ENCODE measurements at regions not wholly inside any gene's neighbourhood (a gene's known extent, or its start where the extent isn't known, plus 50 kb on each side); places are given as distances from the start of the nearest gene placed in this dataset.

DNA sequence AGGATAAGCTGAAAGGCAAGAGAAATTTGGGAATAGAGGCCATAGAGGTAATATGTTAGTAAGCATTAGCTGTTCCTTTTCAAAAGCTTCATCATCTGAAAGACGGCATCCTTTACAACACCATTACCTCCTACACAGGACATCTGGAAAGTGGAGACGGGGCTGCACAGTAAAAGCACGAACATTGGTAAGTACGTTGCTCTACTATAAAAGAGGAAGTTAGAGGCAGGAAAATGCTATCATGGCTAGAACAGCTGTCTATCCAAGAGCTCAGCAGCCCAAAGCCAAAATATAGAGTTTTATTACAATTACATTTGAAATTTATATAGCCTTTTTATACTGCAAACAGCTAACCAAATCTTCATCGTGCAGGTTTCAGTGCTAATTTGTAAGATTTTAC, 172.3 kb upstream of the GRIP1 start:
- Mint-ChIP-seq H3K9me3 (no peaks in the 10 kb centered on the region), H3K27me3 (no peaks in the 10 kb centered on the region), H3K4me3 (no peak overlapping the region), H3K4me1 (ENCODE audit: low read depth) (no peaks in the 10 kb centered on the region), H3K36me3 (ENCODE audit: low read depth) (no peaks in the 10 kb centered on the region), H3K27ac (no peak overlapping the region)
- DNase-seq = no peak

DNA sequence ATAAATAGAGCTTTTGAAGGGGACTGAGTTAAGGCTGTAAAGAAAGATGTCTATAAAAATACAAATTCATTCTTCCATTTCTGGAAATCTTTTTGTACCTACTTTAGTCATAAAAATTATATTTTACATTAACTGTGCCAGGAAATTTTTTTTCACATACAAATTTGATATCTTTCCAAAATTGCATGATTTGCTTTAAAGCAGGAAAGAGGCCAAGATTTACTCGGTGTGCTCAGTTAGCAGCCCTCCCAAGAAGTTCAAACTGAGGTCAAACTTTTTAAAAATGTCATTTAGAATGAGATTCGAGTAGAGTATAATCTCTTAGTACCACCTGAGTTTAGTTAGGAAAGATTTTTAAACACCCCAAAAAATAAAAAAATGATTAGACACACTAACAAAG, 173.2 kb upstream of the GRIP1 start:
- DNase-seq = no peak
- Mint-ChIP-seq H3K36me3 (ENCODE audit: low read depth) (no peaks in the 10 kb centered on the region), H3K27ac (no peak overlapping the region), H3K4me3 (no peak overlapping the region), H3K9me3 (no peaks in the 10 kb centered on the region), H3K27me3 (no peaks in the 10 kb centered on the region), H3K4me1 (ENCODE audit: low read depth) (no peaks in the 10 kb centered on the region)

DNA sequence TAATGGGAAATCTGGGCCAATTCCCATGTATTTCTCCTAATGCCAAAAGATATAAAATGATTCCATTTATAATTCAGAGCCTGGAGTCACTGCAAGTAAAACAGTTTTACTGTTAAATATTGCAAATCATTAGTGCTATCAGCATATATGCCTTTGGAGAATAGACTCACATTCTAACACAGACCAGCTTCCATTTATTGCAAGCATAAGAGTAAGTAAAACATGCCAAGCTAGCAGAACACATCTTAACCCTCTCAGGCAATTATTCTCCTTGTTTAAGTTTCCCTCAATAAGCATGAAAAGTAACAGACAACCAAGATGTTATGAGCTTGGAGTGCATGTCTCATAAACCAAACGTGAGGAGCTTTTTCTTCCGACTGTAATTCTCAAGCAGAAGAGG, 173.9 kb upstream of the GRIP1 start:
- DNase-seq = no peak
- Mint-ChIP-seq H3K27ac (no peak overlapping the region), H3K36me3 (ENCODE audit: low read depth) (no peaks in the 10 kb centered on the region), H3K4me3 (no peak overlapping the region), H3K4me1 (ENCODE audit: low read depth) (peaks cover 4% of the 10 kb centered on the region), H3K9me3 (no peaks in the 10 kb centered on the region), H3K27me3 (no peaks in the 10 kb centered on the region)

DNA sequence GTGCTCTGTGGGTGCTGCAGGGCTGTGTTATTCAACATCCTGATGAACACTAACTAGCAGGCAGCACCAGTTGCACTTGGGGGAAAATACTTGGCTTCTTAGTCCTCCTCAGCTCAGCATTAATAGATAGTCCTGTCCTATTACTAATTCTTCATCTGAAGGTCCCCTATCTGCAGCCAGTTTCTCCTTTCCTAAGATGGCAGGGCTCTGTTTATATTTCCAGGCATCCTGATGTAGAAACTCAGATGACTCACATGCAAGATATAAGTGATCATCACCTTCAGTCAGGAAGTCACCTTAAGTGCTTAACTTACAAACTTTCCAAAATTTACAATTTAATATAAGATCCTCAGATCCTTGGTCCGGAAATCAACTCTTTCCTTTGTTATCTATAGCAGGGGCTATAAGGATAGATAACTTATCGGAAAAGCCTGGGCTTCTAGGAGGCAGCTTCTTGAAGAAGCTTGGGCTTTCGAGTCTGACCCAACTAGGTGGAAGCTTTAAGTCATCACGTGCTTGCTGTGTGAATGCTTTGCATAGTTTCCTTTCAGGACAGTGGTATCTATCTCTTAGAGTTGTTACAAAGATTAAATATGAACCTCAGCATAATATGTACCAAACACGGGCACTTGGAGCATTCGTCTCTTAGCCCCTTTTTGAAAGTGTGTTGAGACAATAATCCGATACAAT, 181.0 kb upstream of the GRIP1 start:
- no peaks in the 10 kb centered on the region for H3K9me3 Mint-ChIP-seq
- H3K4me3 Mint-ChIP-seq = no peak overlapping the region
- H3K4me1 Mint-ChIP-seq (ENCODE audit: low read depth) = peaks cover 10% of the 10 kb centered on the region
- H3K27ac Mint-ChIP-seq = no peak overlapping the region
- no peak for DNase-seq
- no peaks in the 10 kb centered on the region for H3K36me3 Mint-ChIP-seq (ENCODE audit: low read depth)
- H3K27me3 Mint-ChIP-seq = no peaks in the 10 kb centered on the region

DNA sequence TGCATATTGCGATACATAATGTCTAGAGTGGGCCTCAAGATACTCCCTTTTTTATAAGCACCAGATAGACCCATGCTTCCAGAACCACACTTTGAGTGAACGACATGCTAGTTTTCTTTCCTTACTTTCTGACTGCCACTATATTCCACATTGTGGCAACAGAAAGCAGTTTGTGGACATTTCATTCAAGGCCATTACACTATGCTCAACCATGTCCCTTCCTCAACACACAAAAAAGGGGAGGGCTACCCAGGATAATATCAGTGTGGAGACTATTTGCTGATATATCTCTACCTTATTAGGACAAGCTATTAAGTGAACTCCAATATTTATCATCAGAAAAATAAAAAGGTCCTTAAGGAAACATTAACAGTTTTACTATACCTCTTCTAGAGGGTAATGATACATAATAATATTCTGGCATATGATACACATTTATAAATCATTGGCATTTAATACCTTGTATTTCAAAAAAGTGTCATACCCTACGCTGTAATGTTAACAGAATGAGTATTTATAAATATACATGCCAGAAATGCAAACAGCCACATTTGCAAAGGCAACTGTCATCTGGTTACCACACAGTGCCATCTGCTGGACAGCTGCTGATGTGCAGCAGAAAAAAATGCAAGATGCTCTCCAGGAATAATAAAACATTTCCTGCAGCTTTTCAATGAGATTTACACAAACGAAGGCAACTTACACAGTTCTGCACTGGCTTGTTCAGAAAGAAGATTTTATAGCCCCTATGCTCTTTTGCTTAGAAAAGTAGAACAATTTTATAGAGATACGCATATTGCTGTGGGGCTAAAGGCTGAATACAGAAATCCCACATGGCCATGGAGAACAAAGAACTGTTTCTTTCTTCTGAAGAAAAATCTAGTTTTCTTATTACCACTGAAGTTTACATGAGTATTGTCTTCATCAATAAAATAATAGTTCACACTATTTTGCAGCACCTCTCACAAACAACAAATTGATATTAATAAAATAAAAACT, 182.2 kb upstream of the GRIP1 start:
- Mint-ChIP-seq H3K4me3 (no peak overlapping the region), H3K27me3 (no peaks in the 10 kb centered on the region), H3K4me1 (ENCODE audit: low read depth) (peaks cover 10% of the 10 kb centered on the region), H3K9me3 (no peaks in the 10 kb centered on the region), H3K27ac (no peak overlapping the region), H3K36me3 (ENCODE audit: low read depth) (no peaks in the 10 kb centered on the region)
- peak; percentile 71 for DNase-seq

DNA sequence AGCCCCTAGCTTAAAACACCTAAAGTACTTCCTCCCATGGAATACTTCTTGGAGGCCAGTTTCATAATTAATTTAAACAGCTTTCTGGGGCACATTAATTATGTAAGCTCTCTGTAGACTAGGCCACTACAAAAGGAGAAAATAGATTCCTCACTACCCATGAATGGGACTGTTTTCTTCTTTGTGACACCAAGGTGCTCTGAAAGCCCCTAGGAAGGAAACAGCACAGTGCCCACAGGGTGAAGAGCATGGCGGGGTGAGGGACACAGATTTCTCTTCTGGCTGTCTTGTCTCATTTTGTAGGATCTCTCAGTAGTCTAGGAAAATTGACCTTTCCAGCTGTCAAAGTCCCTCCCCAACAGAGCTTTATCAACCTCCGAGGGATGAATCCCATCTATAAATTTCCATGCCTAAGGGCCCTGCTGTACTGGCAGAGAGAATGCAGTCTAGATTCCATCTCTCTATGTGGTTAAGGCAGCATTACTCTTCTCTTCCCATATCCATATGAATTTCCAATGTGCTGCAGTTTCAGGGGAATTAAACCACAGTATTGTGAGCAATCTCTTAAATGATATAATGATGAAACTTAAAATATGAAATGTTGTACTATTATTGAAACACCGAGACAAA, 183.6 kb upstream of the GRIP1 start:
- Mint-ChIP-seq H3K27ac (no peak overlapping the region), H3K4me3 (no peak overlapping the region)

DNA sequence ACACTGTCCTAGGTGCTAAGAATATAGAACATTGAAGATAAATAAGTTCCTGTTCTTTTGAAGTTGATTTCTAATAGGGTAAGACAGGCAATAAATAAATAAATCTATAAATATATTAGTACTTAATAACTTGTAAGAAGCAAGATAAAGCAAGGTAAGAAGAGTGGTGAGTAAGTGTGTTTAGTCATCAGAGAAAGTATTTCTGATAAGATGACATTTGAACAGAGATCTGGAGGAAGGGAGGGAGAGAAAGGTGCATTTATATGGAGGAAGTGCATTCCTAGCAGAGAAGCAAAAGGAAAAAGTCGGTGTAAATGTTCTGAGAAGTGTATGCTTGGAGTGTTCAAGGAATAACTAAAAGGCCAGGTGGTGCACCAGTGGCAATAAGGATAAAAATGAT, 184.4 kb upstream of the GRIP1 start:
- DNase-seq = no peak
- no peak overlapping the region for H3K27ac Mint-ChIP-seq
- no peak overlapping the region for H3K4me3 Mint-ChIP-seq
- H3K27me3 Mint-ChIP-seq = no peaks in the 10 kb centered on the region
- H3K4me1 Mint-ChIP-seq (ENCODE audit: low read depth) = peaks cover 6% of the 10 kb centered on the region
- H3K36me3 Mint-ChIP-seq (ENCODE audit: low read depth) = no peaks in the 10 kb centered on the region
- H3K9me3 Mint-ChIP-seq = no peaks in the 10 kb centered on the region

More for the DNA sequence above, 183.6 kb upstream of the GRIP1 start:
- H3K36me3 Mint-ChIP-seq (ENCODE audit: low read depth) = no peaks in the 10 kb centered on the region
- no peak for DNase-seq
- peaks cover 8% of the 10 kb centered on the region for H3K4me1 Mint-ChIP-seq (ENCODE audit: low read depth)
- H3K9me3 Mint-ChIP-seq = no peaks in the 10 kb centered on the region
- no peaks in the 10 kb centered on the region for H3K27me3 Mint-ChIP-seq

DNA sequence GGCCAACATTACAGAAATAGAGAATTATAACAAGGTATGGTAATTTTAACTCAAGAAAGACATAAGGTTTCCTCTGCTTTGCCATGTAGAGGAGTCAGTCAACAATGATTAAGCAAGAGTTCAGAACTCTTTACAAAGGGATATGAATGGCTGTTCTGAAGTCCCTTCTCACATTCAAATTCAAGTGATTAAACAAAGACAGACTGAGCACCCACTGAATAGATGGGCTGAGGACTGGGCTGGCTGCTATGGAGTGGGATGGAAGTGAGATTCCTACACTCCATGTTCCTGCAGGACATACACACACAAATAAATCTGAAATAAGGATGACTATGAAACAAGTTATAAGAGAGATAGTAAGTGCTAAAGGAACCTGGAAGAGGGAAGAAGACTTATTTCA, 199.0 kb upstream of the GRIP1 start:
- Mint-ChIP-seq H3K9me3 (no peaks in the 10 kb centered on the region), H3K36me3 (ENCODE audit: low read depth) (no peaks in the 10 kb centered on the region), H3K4me1 (ENCODE audit: low read depth) (peaks cover 3% of the 10 kb centered on the region)

DNA sequence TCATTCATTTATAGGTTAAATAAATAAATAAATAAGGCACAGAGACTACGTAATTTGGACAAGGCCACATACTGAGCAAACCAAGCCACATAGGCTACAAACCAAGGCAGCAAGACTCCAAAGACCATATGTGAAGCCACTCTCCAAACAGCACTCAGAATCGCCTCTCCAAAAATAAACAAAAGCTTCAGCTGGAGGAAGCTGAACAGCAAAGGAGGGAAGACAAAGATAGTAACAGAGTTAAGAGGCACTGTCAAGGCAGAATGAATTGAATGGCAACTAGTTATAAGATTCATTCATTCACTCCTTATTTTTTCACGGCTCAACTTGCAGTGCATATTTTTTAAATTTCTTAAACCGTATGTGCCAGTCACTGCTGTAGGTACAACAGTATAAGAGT, 200.5 kb upstream of the GRIP1 start:
- no peaks in the 10 kb centered on the region for H3K36me3 Mint-ChIP-seq (ENCODE audit: low read depth)
- H3K27me3 Mint-ChIP-seq = peaks cover 26% of the 10 kb centered on the region
- no peak for DNase-seq
- H3K4me1 Mint-ChIP-seq (ENCODE audit: low read depth) = peaks cover 3% of the 10 kb centered on the region
- H3K4me3 Mint-ChIP-seq = no peak overlapping the region
- H3K9me3 Mint-ChIP-seq = no peaks in the 10 kb centered on the region
- no peak overlapping the region for H3K27ac Mint-ChIP-seq

More for the DNA sequence above, 199.0 kb upstream of the GRIP1 start:
- Mint-ChIP-seq H3K27ac (no peak overlapping the region), H3K27me3 (peaks cover 23% of the 10 kb centered on the region), H3K4me3 (no peak overlapping the region)
- DNase-seq = no peak

DNA sequence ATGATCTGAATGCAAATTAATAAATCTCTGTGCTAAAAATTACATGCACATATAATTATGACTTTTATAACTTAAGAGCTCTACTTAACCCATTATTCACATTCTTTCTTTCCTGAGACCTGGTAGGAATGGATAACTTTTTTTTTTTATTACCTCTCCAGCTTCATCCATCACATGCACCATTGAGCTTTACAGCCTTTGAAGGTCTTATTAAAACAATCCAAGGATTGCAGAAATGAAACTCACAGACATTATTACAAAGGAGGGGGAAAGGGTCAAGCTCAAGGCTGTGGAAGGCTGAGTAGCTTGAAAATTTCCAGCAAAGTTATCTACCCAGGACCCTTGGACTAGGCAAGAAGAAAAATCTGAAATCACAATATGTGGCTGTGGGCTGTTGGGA, 202.5 kb upstream of the GRIP1 start:
- peaks cover 6% of the 10 kb centered on the region for H3K4me1 Mint-ChIP-seq (ENCODE audit: low read depth)
- no peaks in the 10 kb centered on the region for H3K9me3 Mint-ChIP-seq
- no peak overlapping the region for H3K4me3 Mint-ChIP-seq
- H3K27me3 Mint-ChIP-seq = peaks cover 26% of the 10 kb centered on the region
- no peak for DNase-seq
- no peaks in the 10 kb centered on the region for H3K36me3 Mint-ChIP-seq (ENCODE audit: low read depth)
- H3K27ac Mint-ChIP-seq = no peak overlapping the region

DNA sequence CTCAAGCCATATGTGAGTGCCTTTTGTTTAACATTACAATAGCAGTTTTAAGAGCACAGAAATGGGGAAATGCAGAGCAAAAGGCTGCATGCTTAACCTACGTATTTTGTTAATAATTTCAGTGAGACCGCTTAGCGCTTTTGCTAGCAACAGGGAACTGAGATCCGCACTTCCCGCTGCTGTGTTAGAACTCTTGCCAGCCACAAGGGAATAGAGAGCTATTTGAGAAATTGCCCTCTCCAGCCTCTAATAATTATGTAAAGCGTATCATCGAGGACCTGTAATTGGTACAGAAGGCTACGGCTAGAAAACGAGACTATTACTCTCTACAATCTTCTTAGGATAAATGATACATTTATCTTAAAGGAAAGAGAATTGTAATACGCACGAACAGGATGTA, 205.2 kb upstream of the GRIP1 start:
- Mint-ChIP-seq H3K36me3 (ENCODE audit: low read depth) (no peaks in the 10 kb centered on the region), H3K27ac (no peak overlapping the region), H3K4me3 (no peak overlapping the region), H3K9me3 (no peaks in the 10 kb centered on the region), H3K27me3 (peaks cover 22% of the 10 kb centered on the region), H3K4me1 (ENCODE audit: low read depth) (peaks cover 6% of the 10 kb centered on the region)
- DNase-seq = no peak

DNA sequence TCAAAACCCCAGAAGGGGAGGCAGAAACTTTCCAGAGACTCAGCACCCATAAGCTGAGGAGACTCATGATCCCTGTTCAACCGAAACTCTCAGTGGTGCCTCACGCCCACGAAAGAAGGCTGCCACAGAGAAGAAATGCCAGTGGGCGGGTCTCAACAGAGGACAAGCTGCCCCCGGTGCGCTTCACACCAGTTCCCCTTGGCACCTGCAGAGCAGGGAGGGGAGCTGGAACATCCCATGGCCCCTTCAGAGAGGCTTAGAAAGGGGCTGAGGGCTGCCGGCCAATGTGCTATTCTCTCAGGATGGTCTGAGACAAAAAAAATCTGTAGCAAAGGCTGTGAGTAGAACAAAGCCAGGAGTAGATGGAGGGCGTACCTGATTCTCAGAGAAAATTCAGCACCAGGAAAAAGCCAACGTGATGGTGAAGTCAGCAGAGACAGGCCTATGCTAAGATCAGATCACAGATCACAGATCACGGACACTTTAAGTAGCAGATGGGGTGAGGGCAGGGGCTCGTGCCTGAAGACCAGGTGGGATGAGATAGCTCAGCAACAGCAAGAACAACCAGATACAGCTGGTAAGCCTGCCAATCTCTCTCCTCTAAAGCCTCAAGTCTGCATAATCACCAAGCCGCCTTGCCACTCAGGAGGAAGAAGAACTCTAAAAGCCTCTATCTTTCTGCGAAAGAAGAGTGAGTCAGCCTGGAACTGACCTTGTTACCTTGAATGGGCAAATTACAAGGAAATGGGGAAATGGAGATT, 206.4 kb upstream of the GRIP1 start:
- Mint-ChIP-seq H3K4me3 (no peak overlapping the region), H3K9me3 (no peaks in the 10 kb centered on the region), H3K36me3 (ENCODE audit: low read depth) (no peaks in the 10 kb centered on the region), H3K4me1 (ENCODE audit: low read depth) (peaks cover 6% of the 10 kb centered on the region), H3K27me3 (peaks cover 16% of the 10 kb centered on the region), H3K27ac (no peak overlapping the region)
- DNase-seq = no peak

DNA sequence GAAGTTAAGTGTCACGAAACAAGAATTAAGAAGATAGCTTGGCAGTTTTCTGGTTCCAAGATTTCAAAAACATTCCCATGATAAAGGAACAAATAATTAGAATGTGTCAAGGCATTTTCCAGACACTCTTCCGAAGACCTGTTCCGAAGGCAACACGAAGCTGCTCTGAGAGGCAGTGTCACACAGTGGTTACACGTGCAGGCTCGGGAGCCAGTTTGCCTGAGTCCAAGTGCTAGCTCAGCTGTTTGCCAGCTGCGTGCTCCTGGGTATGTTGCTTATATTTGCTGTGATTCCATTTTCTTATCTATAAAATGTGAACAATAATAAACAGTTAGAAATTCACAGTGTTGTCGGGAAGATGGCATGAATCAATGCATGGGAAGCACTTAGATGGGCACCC, 217.9 kb upstream of the GRIP1 start:
- peaks cover 25% of the 10 kb centered on the region for H3K4me1 Mint-ChIP-seq (ENCODE audit: low read depth)
- no peaks in the 10 kb centered on the region for H3K27me3 Mint-ChIP-seq
- no peak overlapping the region for H3K27ac Mint-ChIP-seq
- no peak for DNase-seq
- no peaks in the 10 kb centered on the region for H3K36me3 Mint-ChIP-seq (ENCODE audit: low read depth)
- H3K4me3 Mint-ChIP-seq = no peak overlapping the region
- H3K9me3 Mint-ChIP-seq = no peaks in the 10 kb centered on the region

DNA sequence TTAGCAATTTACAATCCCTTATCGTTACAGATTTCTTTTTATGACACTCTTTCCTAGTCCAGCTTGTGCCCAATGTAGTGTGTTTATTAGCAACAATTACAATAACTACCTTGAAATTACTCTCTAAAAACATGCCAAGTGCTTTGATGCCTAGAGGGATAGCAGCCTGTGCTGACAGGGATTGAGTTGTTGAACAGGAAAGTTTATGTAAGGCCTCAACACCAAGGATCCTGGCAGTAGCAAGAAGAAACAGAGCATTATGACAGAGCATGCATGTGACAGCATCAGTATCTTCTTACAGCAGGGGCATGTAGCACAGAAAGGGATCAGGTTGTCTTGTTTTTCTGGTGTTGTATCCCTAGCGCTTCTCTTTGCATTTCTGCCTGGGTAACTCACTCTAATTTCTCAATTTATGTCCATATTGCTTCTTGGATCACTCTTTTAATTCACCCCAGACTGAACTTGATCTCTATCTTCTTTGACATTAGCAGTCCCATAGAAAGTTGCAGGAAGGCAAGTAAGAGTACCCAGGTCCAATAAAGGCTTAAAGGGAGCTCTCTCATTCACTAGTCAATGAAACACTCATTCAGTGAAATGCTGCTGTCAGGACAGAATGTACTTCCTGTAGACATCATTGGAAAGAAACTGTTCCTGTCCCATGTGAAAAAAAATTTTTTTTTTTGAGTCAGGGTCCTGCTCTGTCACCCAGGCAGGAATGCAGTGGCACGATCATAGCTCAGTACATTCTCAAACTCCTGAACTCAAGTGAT, 220.0 kb upstream of the GRIP1 start:
- Mint-ChIP-seq H3K27ac (no peak overlapping the region), H3K27me3 (no peaks in the 10 kb centered on the region), H3K36me3 (ENCODE audit: low read depth) (no peaks in the 10 kb centered on the region), H3K4me1 (ENCODE audit: low read depth) (peaks cover 28% of the 10 kb centered on the region), H3K4me3 (no peak overlapping the region), H3K9me3 (no peaks in the 10 kb centered on the region)
- DNase-seq = no peak

Measured in activated T-cell treated with anti-CD3 and anti-CD28 coated beads, Interleukin-2, amount 50 U/mL, for 24 hours (primary cell).